ENCODE measurements at regions not wholly inside any gene's neighbourhood (a gene's known extent, or its start where the extent isn't known, plus 50 kb on each side); places are given as distances from the start of the nearest gene placed in this dataset.

GRCh38 chr10:113247050-113247449 is 297.0 kb downstream of the TCF7L2 start:
- CTCF ChIA-PET, result interaction anchor here (1.1 kb wide), 1 partner anchor 10 kb away, joined by 3 read pairs; no protein-coding TSS in a partner anchor
- 100% methylated on average over 2 of the region's 5 CpGs for WGBS (ENCODE audit: insufficient coverage)
- no peak overlapping the region for H3K4me3 ChIP-seq (ENCODE audit: control insufficient read depth in 1 of 7, extremely low read depth in 1 of 7, insufficient read depth in 4 of 7, low read depth in 2 of 7, low read length in 6 of 7)
- H3K27me3 ChIP-seq (replicated peaks in 2 of 5; ENCODE audit: control insufficient read depth in 4 of 5, insufficient read depth in 5 of 5, low read length in 4 of 5), result no peaks in the 10 kb centered on the region
- POLR2A ChIA-PET, result no interaction called here
- H3K36me3 ChIP-seq (ENCODE audit: control insufficient read depth in 4 of 4, insufficient read depth in 4 of 4, low read length in 3 of 4), result no peaks in the 10 kb centered on the region
- H3K27ac ChIP-seq (ENCODE audit: insufficient read depth in 1 of 2, low read depth in 1 of 2, low read length in 2 of 2, poor library complexity in 1 of 2, severe bottlenecking in 2 of 2), result no peak overlapping the region
- H3K4me1 ChIP-seq (ENCODE audit: control extremely low read depth in 1 of 4, control insufficient read depth in 4 of 4, insufficient read depth in 4 of 4, low read length in 3 of 4), result peaks cover 0 to 13% (median 9%) of the 10 kb centered on the region in 4 experiments
- no peak for DNase-seq
- H3K9me3 ChIP-seq (ENCODE audit: control extremely low read depth in 1 of 5, control insufficient read depth in 4 of 5, insufficient read depth in 2 of 5, low read depth in 1 of 5, low read length in 4 of 5), result no peaks in the 10 kb centered on the region

- ChIA-PET POLR2A (no interaction called here), CTCF (no interaction called here)
- DNase-seq, result peak in 1 of 3 donors; percentile 18
- Histone ChIP-seq H3K4me1 (ENCODE audit: control extremely low read depth in 1 of 4, control insufficient read depth in 4 of 4, insufficient read depth in 4 of 4, low read length in 3 of 4) (peaks cover 0 to 10% (median 2%) of the 10 kb centered on the region in 4 experiments), H3K27me3 (replicated peaks in 2 of 5; ENCODE audit: control insufficient read depth in 4 of 5, insufficient read depth in 5 of 5, low read length in 4 of 5) (no peaks in the 10 kb centered on the region), H3K36me3 (ENCODE audit: control insufficient read depth in 4 of 4, insufficient read depth in 4 of 4, low read length in 3 of 4) (no peaks in the 10 kb centered on the region), H3K27ac (ENCODE audit: insufficient read depth in 1 of 2, low read depth in 1 of 2, low read length in 2 of 2, poor library complexity in 1 of 2, severe bottlenecking in 2 of 2) (no peak overlapping the region), H3K4me3 (ENCODE audit: control insufficient read depth in 1 of 7, extremely low read depth in 1 of 7, insufficient read depth in 4 of 7, low read depth in 2 of 7, low read length in 6 of 7) (no peak overlapping the region), H3K9me3 (ENCODE audit: control extremely low read depth in 1 of 5, control insufficient read depth in 4 of 5, insufficient read depth in 2 of 5, low read depth in 1 of 5, low read length in 4 of 5) (no peaks in the 10 kb centered on the region)
- 87% methylated on average over 9 of the region's 10 CpGs for WGBS (ENCODE audit: insufficient coverage)
Observed at GRCh38 chr10:113252650-113253618, 299.9 kb upstream of the HABP2 start.

- no peak overlapping the region for H3K4me3 ChIP-seq (ENCODE audit: control insufficient read depth in 1 of 7, extremely low read depth in 1 of 7, insufficient read depth in 4 of 7, low read depth in 2 of 7, low read length in 6 of 7)
- H3K27me3 ChIP-seq (replicated peaks in 2 of 5; ENCODE audit: control insufficient read depth in 4 of 5, insufficient read depth in 5 of 5, low read length in 4 of 5), result no peaks in the 10 kb centered on the region
- H3K27ac ChIP-seq (ENCODE audit: insufficient read depth in 1 of 2, low read depth in 1 of 2, low read length in 2 of 2, poor library complexity in 1 of 2, severe bottlenecking in 2 of 2), result no peak overlapping the region
- DNase-seq, result no peak
- ChIA-PET CTCF (no interaction called here), POLR2A (no interaction called here)
- H3K4me1 ChIP-seq (ENCODE audit: control extremely low read depth in 1 of 4, control insufficient read depth in 4 of 4, insufficient read depth in 4 of 4, low read length in 3 of 4), result peaks cover 0 to 25% (median 20%) of the 10 kb centered on the region in 4 experiments
- H3K36me3 ChIP-seq (ENCODE audit: control insufficient read depth in 4 of 4, insufficient read depth in 4 of 4, low read length in 3 of 4), result no peaks in the 10 kb centered on the region
- no peaks in the 10 kb centered on the region for H3K9me3 ChIP-seq (ENCODE audit: control extremely low read depth in 1 of 5, control insufficient read depth in 4 of 5, insufficient read depth in 2 of 5, low read depth in 1 of 5, low read length in 4 of 5)
- WGBS (ENCODE audit: insufficient coverage), result 97% methylated on average over 15 of the region's 16 CpGs
Observed at GRCh38 chr10:113259576-113260226, 293.2 kb upstream of the HABP2 start.

GRCh38 chr10:113261161-113261560 is 291.7 kb upstream of the HABP2 start:
- no peak overlapping the region for H3K27ac ChIP-seq (ENCODE audit: insufficient read depth in 1 of 2, low read depth in 1 of 2, low read length in 2 of 2, poor library complexity in 1 of 2, severe bottlenecking in 2 of 2)
- DNase-seq, result peak in 2 of 3 donors; percentile 21
- H3K36me3 ChIP-seq (ENCODE audit: control insufficient read depth in 4 of 4, insufficient read depth in 4 of 4, low read length in 3 of 4), result no peaks in the 10 kb centered on the region
- peak overlapping the region in 1 of 7 experiments; percentile 60 for H3K4me3 ChIP-seq (ENCODE audit: control insufficient read depth in 1 of 7, extremely low read depth in 1 of 7, insufficient read depth in 4 of 7, low read depth in 2 of 7, low read length in 6 of 7)
- 84% methylated on average over 2 of the region's 10 CpGs for WGBS (ENCODE audit: insufficient coverage)
- ChIA-PET POLR2A (no interaction called here), CTCF (interaction anchor here (0.8 to 1.1 kb wide), 3 partner anchors 9 to 45 kb away, joined by 3 read pairs; no protein-coding TSS in a partner anchor)
- H3K27me3 ChIP-seq (replicated peaks in 2 of 5; ENCODE audit: control insufficient read depth in 4 of 5, insufficient read depth in 5 of 5, low read length in 4 of 5), result no peaks in the 10 kb centered on the region
- peaks cover 0 to 25% (median 20%) of the 10 kb centered on the region in 4 experiments for H3K4me1 ChIP-seq (ENCODE audit: control extremely low read depth in 1 of 4, control insufficient read depth in 4 of 4, insufficient read depth in 4 of 4, low read length in 3 of 4)
- H3K9me3 ChIP-seq (ENCODE audit: control extremely low read depth in 1 of 5, control insufficient read depth in 4 of 5, insufficient read depth in 2 of 5, low read depth in 1 of 5, low read length in 4 of 5), result no peaks in the 10 kb centered on the region

GRCh38 chr10:113261611-113262091 is 291.2 kb upstream of the HABP2 start:
- POLR2A ChIA-PET, result no interaction called here
- H3K27me3 ChIP-seq (replicated peaks in 2 of 5; ENCODE audit: control insufficient read depth in 4 of 5, insufficient read depth in 5 of 5, low read length in 4 of 5), result no peaks in the 10 kb centered on the region
- WGBS (ENCODE audit: insufficient coverage), result 79% methylated on average over 9 of the region's 13 CpGs

GRCh38 chr10:113263056-113263455 is 289.8 kb upstream of the HABP2 start:
- no peaks in the 10 kb centered on the region for H3K36me3 ChIP-seq (ENCODE audit: control insufficient read depth in 4 of 4, insufficient read depth in 4 of 4, low read length in 3 of 4)
- no peak overlapping the region for H3K4me3 ChIP-seq (ENCODE audit: control insufficient read depth in 1 of 7, extremely low read depth in 1 of 7, insufficient read depth in 4 of 7, low read depth in 2 of 7, low read length in 6 of 7)
- CTCF ChIA-PET, result no interaction called here
- POLR2A ChIA-PET, result no interaction called here
- no peak for DNase-seq
- WGBS (ENCODE audit: insufficient coverage), result no CpG with 5 or more reads among the region's 3 CpGs
- no peaks in the 10 kb centered on the region for H3K27me3 ChIP-seq (replicated peaks in 2 of 5; ENCODE audit: control insufficient read depth in 4 of 5, insufficient read depth in 5 of 5, low read length in 4 of 5)
- H3K9me3 ChIP-seq (ENCODE audit: control extremely low read depth in 1 of 5, control insufficient read depth in 4 of 5, insufficient read depth in 2 of 5, low read depth in 1 of 5, low read length in 4 of 5), result no peaks in the 10 kb centered on the region
- peaks cover 0 to 25% (median 20%) of the 10 kb centered on the region in 4 experiments for H3K4me1 ChIP-seq (ENCODE audit: control extremely low read depth in 1 of 4, control insufficient read depth in 4 of 4, insufficient read depth in 4 of 4, low read length in 3 of 4)
- no peak overlapping the region for H3K27ac ChIP-seq (ENCODE audit: insufficient read depth in 1 of 2, low read depth in 1 of 2, low read length in 2 of 2, poor library complexity in 1 of 2, severe bottlenecking in 2 of 2)

More at GRCh38 chr10:113261611-113262091, 291.2 kb upstream of the HABP2 start:
- CTCF ChIA-PET, result interaction anchor here (0.8 to 1.1 kb wide), 3 partner anchors 10 to 45 kb away, joined by 3 read pairs; no protein-coding TSS in a partner anchor
- H3K4me3 ChIP-seq (ENCODE audit: control insufficient read depth in 1 of 7, extremely low read depth in 1 of 7, insufficient read depth in 4 of 7, low read depth in 2 of 7, low read length in 6 of 7), result peak overlapping the region in 1 of 7 experiments; percentile 60
- H3K27ac ChIP-seq (ENCODE audit: insufficient read depth in 1 of 2, low read depth in 1 of 2, low read length in 2 of 2, poor library complexity in 1 of 2, severe bottlenecking in 2 of 2), result peak overlapping the region in 1 of 2 experiments; percentile 37
- no peaks in the 10 kb centered on the region for H3K36me3 ChIP-seq (ENCODE audit: control insufficient read depth in 4 of 4, insufficient read depth in 4 of 4, low read length in 3 of 4)
- H3K4me1 ChIP-seq (ENCODE audit: control extremely low read depth in 1 of 4, control insufficient read depth in 4 of 4, insufficient read depth in 4 of 4, low read length in 3 of 4), result peaks cover 0 to 25% (median 20%) of the 10 kb centered on the region in 4 experiments
- H3K9me3 ChIP-seq (ENCODE audit: control extremely low read depth in 1 of 5, control insufficient read depth in 4 of 5, insufficient read depth in 2 of 5, low read depth in 1 of 5, low read length in 4 of 5), result no peaks in the 10 kb centered on the region
- DNase-seq, result peak; percentile 23 to 89 (median 87)
